VCaP (cell line): ENCODE measurements at regions not wholly inside any gene's neighbourhood (a gene's known extent, or its start where the extent isn't known, plus 50 kb on each side); places are given as distances from the start of the nearest gene placed in this dataset.

Experiments
- H3K27ac ChIP-seq: fragments of 450-650 bp; 2 replicates; pipeline ENCODE4 v1.5.1; 2017
- CTCF ChIP-seq: fragments of 450-650 bp; conservative IDR thresholded peaks from 2 replicates; pipeline ENCODE4 v1.5.1; 2017; ENCODE audit warnings: mild to moderate bottlenecking, moderate library complexity

DNA sequence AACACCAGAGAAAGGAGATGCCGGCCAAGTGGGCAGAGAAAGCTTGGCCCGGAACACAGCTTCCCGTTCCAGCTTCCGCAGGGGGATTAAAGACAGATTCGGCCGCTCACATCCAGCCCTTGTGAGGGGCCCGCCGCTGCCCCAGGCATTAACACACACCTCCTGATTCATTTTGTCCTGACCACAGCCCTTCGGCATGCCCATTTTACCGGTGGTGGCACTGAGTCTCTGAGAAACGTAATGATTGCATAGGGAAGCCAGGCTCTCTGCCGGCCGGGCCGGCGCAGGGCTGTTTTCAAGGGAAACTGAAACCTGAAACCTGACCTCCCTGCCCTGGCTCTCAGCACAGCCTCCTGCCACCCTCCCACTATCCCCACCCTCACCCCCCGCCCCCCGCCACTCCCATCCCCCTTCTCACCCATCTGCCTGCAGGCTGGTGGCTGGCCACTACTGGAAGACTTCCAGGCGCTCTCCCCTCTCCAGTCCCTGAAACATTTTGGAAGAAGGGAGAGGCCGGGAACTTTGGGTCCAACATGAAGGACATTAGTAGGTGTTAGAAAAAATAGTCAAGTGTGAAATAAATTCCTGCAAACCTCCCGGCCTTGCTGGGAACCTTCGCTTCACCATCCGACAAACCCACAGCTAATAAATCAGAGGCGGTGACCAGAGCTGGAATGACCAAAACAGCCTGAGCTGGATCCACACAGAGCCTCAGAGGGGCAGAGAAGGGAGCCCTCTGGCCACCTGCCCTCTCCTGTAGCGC, 83.5 kb upstream of the CUX1 start:
- H3K27ac ChIP-seq, result no peak overlapping the region
- no peak for TF ChIP-seq CTCF

- no peak for TF ChIP-seq CTCF
- H3K27ac ChIP-seq, result no peak overlapping the region
These were observed 81.3 kb upstream of the CUX1 start for GRCh38 chr7:101736084-101736483.

DNA sequence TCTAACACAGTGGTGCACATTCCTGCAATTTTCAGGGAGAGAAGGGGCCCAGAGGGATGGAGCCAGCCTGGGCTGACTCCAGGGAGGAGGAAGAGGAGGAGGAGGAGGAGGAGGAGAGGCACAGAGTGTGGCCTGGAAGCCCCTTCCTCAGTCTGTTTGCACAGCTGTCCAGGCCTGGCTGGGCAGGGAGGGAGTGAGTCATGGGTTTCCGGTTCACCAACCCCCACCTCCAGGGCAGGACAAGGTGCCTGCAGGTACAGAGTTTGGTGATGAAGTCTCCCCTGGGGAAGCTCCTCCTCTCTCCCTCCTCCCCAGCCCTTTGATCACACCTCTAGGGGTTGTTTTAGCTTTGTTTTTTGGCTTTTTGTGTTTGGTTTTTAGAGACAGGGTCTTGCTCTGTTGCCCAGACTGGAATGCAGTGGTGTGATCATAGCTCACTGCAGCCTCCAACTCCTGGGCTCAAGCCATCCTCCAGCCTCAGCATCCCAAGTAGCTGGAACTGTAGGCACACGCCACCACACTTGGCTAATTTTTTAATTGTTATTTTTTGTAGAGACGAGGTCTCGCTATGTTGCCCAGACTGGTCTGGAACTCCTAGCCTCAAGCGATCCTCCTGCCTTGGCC, 77.5 kb upstream of the CUX1 start:
- H3K27ac ChIP-seq, result no peak overlapping the region
- TF ChIP-seq CTCF, result no peak

GRCh38 chr7:101740981-101741725, 76.3 kb upstream of the CUX1 start:
- H3K27ac ChIP-seq, result no peak overlapping the region
- no peak for TF ChIP-seq CTCF

- peak; percentile 65 for TF ChIP-seq CTCF
- no peak overlapping the region; the same call in 1 of the 2 replicates for H3K27ac ChIP-seq
These were observed 74.0 kb upstream of the CUX1 start for GRCh38 chr7:101743241-101743994.

DNA sequence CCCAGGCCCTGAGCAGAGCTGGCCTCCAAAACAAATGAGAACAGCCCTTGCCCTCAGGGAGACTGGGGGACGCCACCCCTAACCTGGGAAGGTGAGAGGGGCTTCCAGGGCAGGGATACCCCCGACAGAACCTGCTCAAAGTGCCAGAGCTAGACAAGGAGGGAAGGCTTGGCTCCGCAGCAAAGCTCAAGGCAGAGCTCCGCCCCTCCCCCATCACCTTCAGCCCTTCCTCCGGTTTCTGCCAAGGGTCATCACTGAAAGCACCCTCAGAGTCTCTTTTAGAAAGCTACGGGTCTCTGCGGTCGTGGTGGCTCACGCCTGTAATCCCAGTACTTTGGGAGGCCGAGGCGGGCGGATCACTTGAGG, 73.4 kb upstream of the CUX1 start:
- no peak overlapping the region; the same call in 1 of the 2 replicates for H3K27ac ChIP-seq
- no peak for TF ChIP-seq CTCF

DNA sequence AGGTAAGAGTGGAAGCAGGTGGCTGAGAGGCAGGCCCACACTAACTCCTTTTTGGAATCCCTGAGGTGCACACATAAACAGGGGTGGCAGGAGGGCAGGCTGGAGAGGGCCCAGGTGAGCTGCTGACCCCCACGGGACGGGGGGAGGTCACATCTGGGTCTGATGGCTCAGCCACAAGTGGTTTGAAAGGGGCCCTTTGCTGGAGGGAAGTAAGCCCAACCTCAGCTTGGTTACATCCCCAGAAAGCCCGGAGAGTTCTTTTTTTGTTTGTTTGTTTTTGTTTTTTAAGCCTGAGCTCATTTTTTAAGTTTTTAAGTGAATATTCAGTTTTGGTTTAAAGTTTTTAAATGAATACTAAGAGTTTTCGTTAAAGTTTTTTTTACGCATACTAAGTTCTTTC, 72.8 kb upstream of the CUX1 start:
- no peak overlapping the region for H3K27ac ChIP-seq
- TF ChIP-seq CTCF, result no peak
